Activated naive CD4-positive, alpha-beta T cell treated with anti-CD3 and anti-CD28 coated beads, Interleukin-2, amount 10 ng/mL, durations not matched to agents 7 days and 5 days (primary cell): ENCODE measurements at regions not wholly inside any gene's neighbourhood (a gene's known extent, or its start where the extent isn't known, plus 50 kb on each side); places are given as distances from the start of the nearest gene placed in this dataset.

ENCODE experiments used
- CTCF ChIA-PET: fragments of 350-600 bp; sonication (Branson Sonifier 250); formaldehyde crosslinking; loops from one replicate; lab custom pipeline; 2021; ENCODE audit warnings: antibody characterized with exemption; lab: Charles Lee
- DNase-seq: peaks from one replicate; pipeline ENCODE4 v3.0.0-alpha.2; 2020
- H3K27ac Mint-ChIP-seq: one replicate; pipeline ENCODE4 v1.8.0; 2021; ENCODE audit warnings: mild to moderate bottlenecking, moderate library complexity, mixed read lengths
- H3K27me3 Mint-ChIP-seq: one replicate; pipeline ENCODE4 v1.8.0; 2021; ENCODE audit warnings: mild to moderate bottlenecking, mixed read lengths
- H3K36me3 Mint-ChIP-seq: one replicate; pipeline ENCODE4 v1.8.0; 2021; ENCODE audit warnings: mixed read lengths
- H3K4me1 Mint-ChIP-seq: one replicate; pipeline ENCODE4 v1.8.0; 2021; ENCODE audit warnings: mixed read lengths
- H3K4me3 Mint-ChIP-seq: one replicate; pipeline ENCODE4 v1.8.0; 2021; ENCODE audit warnings: mild to moderate bottlenecking, moderate library complexity, mixed read lengths
- H3K9me3 Mint-ChIP-seq: one replicate; pipeline ENCODE4 v1.8.0; 2021; ENCODE audit warnings: mixed read lengths

DNA sequence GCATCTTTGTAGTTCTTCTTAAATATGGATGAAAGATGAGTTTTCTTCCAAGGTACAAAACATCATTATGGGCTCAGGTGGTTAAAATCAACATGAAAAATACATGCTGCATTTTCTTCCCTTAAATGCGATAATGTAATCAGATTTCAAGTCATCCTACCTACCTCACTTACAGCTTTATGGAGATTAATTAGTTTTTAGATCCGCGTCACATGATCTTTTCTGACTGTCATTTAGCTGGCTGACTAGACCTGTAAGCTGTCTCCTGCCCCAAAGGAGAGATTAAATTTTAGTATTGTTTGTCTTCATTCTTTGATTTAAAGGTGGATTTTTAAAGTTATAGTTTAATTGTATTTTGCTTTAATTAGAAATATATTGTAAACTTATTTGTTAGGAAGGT is 678.0 kb upstream of the ZEB2 start:
- H3K9me3 Mint-ChIP-seq = no peaks in the 10 kb centered on the region
- no peak overlapping the region for H3K4me3 Mint-ChIP-seq
- DNase-seq = no peak
- no peak overlapping the region for H3K27ac Mint-ChIP-seq
- CTCF ChIA-PET = no interaction called here
- no peaks in the 10 kb centered on the region for H3K36me3 Mint-ChIP-seq
- no peaks in the 10 kb centered on the region for H3K27me3 Mint-ChIP-seq
- H3K4me1 Mint-ChIP-seq = no peaks in the 10 kb centered on the region

GRCh38 chr2:145194673-145195072 is 674.8 kb upstream of the ZEB2 start:
- no peak overlapping the region for H3K4me3 Mint-ChIP-seq
- no peak overlapping the region for H3K27ac Mint-ChIP-seq
- H3K9me3 Mint-ChIP-seq = no peaks in the 10 kb centered on the region
- no peak for DNase-seq
- H3K4me1 Mint-ChIP-seq = no peaks in the 10 kb centered on the region
- CTCF ChIA-PET = no interaction called here
- H3K27me3 Mint-ChIP-seq = no peaks in the 10 kb centered on the region
- H3K36me3 Mint-ChIP-seq = no peaks in the 10 kb centered on the region

GRCh38 chr2:145190031-145190703 is 670.2 kb upstream of the ZEB2 start:
- H3K9me3 Mint-ChIP-seq = no peaks in the 10 kb centered on the region
- CTCF ChIA-PET = no interaction called here
- H3K4me1 Mint-ChIP-seq = no peaks in the 10 kb centered on the region
- no peak overlapping the region for H3K27ac Mint-ChIP-seq
- no peaks in the 10 kb centered on the region for H3K36me3 Mint-ChIP-seq
- H3K27me3 Mint-ChIP-seq = no peaks in the 10 kb centered on the region
- H3K4me3 Mint-ChIP-seq = no peak overlapping the region
- no peak for DNase-seq

DNA sequence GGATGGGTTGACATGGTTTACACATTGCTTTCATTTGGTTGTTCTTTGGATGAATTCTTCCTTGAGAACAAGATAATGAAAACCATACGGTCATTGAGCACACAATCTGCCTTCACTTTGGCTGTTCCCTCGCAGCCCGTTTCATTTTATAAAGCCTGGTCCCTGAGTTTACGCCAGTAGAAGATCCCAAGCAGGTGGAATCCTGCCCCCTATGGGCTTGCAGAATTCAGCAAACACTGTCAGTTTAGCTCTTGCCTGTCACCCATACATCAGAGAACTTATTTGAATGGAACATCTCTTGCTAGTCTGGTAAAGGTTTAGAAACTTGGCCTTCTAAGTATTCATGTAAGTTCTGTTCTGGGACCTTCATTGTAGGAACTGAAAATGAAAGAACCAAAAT is 666.4 kb upstream of the ZEB2 start:
- Mint-ChIP-seq H3K4me3 (no peak overlapping the region), H3K36me3 (no peaks in the 10 kb centered on the region), H3K27ac (no peak overlapping the region), H3K27me3 (no peaks in the 10 kb centered on the region), H3K4me1 (no peaks in the 10 kb centered on the region), H3K9me3 (no peaks in the 10 kb centered on the region)
- CTCF ChIA-PET = no interaction called here
- no peak for DNase-seq

DNA sequence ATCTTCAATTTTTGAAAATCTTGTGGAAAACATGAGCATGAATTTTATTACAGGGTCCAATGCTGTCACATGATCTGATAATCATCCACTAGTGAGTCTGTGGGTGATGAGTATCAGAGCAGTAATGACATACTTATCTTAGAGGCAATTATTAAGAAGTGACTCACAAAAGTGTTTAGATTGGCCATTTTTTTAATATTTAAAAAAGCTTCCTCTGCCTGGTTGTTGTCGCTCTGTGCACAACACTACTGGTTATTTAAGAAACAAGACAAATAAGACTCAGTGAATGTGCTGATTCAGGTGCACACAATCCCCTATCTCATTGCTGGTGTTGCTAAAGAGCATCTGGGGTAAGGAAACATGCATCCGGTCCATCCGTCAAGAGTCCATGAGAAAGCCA is 665.8 kb upstream of the ZEB2 start:
- Mint-ChIP-seq H3K27me3 (no peaks in the 10 kb centered on the region), H3K4me3 (no peak overlapping the region), H3K9me3 (no peaks in the 10 kb centered on the region), H3K36me3 (no peaks in the 10 kb centered on the region), H3K27ac (no peak overlapping the region), H3K4me1 (no peaks in the 10 kb centered on the region)
- CTCF ChIA-PET = no interaction called here
- DNase-seq = no peak

DNA sequence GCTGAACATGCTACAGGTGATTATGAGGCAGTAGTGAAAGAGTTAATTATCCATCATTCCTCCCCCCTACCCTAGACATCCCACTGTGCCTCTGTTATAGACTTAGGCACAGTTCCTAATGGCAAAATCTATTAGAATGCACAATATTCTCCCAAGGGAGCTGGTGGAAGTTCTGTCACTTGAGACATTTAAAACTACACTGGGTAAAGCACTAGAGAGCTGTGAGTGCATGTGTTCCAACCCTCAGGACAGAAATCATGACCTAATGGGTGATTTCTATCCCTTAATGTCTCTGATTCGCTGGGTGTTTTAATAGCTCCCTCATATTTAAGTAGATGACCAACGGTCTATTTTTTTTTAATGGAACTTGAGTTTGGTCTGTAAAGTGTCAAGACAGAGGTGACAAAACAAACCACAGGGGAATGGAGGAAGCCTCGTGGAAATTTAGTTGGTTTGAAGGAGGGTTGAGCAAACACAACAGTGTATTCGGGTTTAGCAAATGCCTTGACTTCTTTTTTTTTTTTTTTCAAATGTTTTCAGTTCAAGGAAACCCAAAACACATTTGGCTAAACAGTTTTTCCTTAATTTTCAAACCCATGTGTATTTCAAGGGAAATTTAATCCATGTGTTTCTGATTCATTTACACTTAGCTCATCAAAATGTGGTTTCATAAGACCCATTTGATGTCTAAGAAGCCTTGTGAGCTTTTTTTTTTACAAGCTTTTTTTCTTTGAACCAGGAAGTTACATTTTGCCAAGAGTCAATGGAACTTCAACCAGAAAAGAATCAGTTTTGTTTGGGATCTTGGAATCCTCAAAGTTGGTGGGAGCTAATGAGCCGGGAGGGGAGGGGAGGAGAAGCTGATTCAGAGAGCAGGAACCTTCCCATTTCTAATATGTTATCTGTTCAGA is 665.1 kb upstream of the ZEB2 start:
- Mint-ChIP-seq H3K36me3 (no peaks in the 10 kb centered on the region), H3K9me3 (no peaks in the 10 kb centered on the region), H3K27ac (no peak overlapping the region), H3K4me3 (no peak overlapping the region), H3K27me3 (no peaks in the 10 kb centered on the region), H3K4me1 (no peaks in the 10 kb centered on the region)
- CTCF ChIA-PET = no interaction called here
- no peak for DNase-seq

DNA sequence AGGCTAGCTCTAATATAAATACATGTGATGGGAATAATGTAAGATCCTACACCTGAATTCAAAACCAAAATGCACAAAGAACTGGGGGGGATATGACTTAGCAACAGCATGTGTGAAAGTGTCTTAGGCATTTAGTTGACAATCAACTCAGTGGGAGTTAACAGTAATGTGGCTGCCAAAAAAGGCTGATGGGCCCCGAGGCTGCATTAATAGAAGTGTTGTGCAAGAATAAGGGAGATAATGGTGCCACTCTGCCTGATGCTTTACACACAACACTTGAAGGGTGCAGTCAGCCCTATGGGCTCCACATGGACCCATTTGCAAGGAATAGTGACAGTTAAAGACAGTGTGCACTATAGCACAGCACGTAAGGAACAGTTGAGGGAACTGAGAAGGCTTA is 649.4 kb upstream of the ZEB2 start:
- Mint-ChIP-seq H3K4me1 (no peaks in the 10 kb centered on the region), H3K27me3 (no peaks in the 10 kb centered on the region), H3K27ac (no peak overlapping the region), H3K36me3 (no peaks in the 10 kb centered on the region), H3K4me3 (no peak overlapping the region), H3K9me3 (no peaks in the 10 kb centered on the region)
- DNase-seq = no peak
- CTCF ChIA-PET = no interaction called here

- CTCF ChIA-PET = no interaction called here
- Mint-ChIP-seq H3K9me3 (no peaks in the 10 kb centered on the region), H3K4me3 (no peak overlapping the region), H3K27ac (no peak overlapping the region), H3K4me1 (no peaks in the 10 kb centered on the region), H3K36me3 (no peaks in the 10 kb centered on the region), H3K27me3 (no peaks in the 10 kb centered on the region)
- DNase-seq = no peak
Observed at GRCh38 chr2:145168091-145168490, 648.2 kb upstream of the ZEB2 start.

GRCh38 chr2:145166731-145167302 is 646.9 kb upstream of the ZEB2 start:
- no peak for DNase-seq
- no peak overlapping the region for H3K4me3 Mint-ChIP-seq
- H3K9me3 Mint-ChIP-seq = no peaks in the 10 kb centered on the region
- CTCF ChIA-PET = no interaction called here
- H3K4me1 Mint-ChIP-seq = no peaks in the 10 kb centered on the region
- no peaks in the 10 kb centered on the region for H3K27me3 Mint-ChIP-seq
- H3K36me3 Mint-ChIP-seq = no peaks in the 10 kb centered on the region
- H3K27ac Mint-ChIP-seq = no peak overlapping the region

GRCh38 chr2:145161656-145162055 is 641.7 kb upstream of the ZEB2 start:
- Mint-ChIP-seq H3K36me3 (no peaks in the 10 kb centered on the region), H3K9me3 (no peaks in the 10 kb centered on the region), H3K27ac (no peak overlapping the region), H3K4me1 (no peaks in the 10 kb centered on the region), H3K4me3 (no peak overlapping the region), H3K27me3 (no peaks in the 10 kb centered on the region)
- DNase-seq = no peak
- CTCF ChIA-PET = no interaction called here

DNA sequence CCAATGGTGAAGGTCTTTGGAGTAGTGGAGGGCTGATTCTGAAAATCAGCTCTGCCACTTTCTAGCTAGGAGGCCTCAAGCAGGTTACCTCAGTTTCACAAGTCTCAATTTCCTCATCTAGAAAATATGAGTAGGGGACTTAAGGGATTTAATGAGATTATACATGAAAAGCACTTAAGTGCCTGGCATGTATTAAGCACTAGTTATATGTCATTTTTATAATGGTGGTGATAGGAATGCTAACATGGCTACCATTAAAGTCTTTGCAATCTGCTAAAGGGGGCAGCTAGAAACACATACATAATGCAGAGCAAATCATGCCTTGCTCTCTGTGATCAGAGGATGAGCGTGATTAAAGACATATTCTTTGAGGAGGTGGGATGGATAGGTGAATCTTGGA is 640.9 kb upstream of the ZEB2 start:
- no peak for DNase-seq
- no peaks in the 10 kb centered on the region for H3K9me3 Mint-ChIP-seq
- CTCF ChIA-PET = no interaction called here
- H3K27me3 Mint-ChIP-seq = no peaks in the 10 kb centered on the region
- no peak overlapping the region for H3K4me3 Mint-ChIP-seq
- H3K4me1 Mint-ChIP-seq = no peaks in the 10 kb centered on the region
- no peak overlapping the region for H3K27ac Mint-ChIP-seq
- no peaks in the 10 kb centered on the region for H3K36me3 Mint-ChIP-seq

- no peaks in the 10 kb centered on the region for H3K4me1 Mint-ChIP-seq
- H3K27me3 Mint-ChIP-seq = no peaks in the 10 kb centered on the region
- no peak for DNase-seq
- CTCF ChIA-PET = no interaction called here
- no peaks in the 10 kb centered on the region for H3K9me3 Mint-ChIP-seq
- H3K4me3 Mint-ChIP-seq = no peak overlapping the region
- H3K27ac Mint-ChIP-seq = no peak overlapping the region
- no peaks in the 10 kb centered on the region for H3K36me3 Mint-ChIP-seq
Observed at GRCh38 chr2:145159676-145160075, 639.8 kb upstream of the ZEB2 start.

DNA sequence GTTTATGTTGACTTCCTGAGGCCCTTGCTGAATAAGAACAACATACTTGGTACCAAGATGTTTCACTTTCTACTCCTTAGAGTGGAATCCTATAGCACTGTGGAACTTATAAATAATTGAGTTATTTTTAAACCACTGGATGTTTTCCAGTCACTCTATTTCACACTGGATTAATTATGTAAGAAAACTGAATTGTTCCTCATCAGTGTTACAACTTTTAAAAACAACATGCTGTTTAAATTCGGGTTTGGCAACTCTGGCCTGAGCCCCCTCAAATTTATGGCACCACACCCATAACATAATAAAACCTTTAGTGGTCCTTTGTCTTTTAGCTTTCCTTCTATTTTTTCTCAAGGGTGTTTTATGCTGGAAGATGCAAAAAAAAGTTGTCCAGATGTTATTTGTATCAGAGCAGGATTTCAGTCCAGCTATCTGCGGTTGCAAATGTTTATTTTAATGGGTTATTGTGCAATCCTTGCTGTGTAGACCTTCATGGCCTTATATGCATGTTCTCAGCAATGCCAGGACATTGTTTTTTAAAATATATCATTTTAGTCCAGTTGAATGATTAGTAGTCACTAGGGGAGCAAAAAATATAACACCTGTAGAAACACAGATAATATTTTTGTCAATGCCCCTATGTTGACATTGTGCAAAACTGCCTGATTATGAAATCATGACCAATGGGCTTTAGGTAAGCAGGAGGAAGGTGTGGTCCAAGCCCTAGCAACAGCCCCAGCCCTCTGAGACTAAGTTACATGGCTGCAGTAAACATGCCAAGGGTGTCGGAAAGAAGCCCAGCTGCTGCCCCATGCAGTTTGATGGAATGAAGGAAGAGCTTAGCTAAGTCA is 638.0 kb upstream of the ZEB2 start:
- Mint-ChIP-seq H3K27me3 (no peaks in the 10 kb centered on the region), H3K27ac (no peak overlapping the region), H3K9me3 (no peaks in the 10 kb centered on the region), H3K4me3 (no peak overlapping the region), H3K36me3 (no peaks in the 10 kb centered on the region), H3K4me1 (no peaks in the 10 kb centered on the region)
- no peak for DNase-seq
- CTCF ChIA-PET = no interaction called here

DNA sequence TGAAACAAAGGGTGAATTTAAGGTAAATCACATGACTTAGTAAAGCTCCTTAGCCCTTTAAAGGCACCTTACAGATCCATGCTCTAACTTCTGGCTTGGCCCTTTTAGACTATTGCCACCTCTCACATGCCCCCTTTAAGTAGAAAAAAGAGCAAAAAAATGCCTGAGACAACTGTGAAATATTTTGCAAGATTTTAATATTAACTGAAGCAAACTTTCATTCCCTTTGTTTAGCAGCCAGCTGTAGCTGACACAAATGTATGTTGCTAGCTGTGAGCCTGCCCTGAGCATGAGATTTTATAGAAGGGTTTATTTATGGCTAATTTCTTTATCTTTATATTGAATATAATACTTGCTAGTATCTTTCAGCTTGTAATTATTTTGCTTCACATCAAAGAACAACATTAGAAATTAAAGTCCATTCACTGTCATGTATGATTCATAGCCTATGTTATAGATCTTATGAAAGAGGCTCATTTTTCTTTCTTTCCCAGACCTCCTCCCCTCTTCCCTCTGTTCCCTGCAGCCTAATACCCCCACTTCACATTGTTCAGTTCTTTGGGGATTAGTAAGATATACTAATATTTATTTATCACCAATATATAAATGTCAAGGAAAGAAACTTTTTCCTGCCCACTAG is 637.2 kb upstream of the ZEB2 start:
- H3K27ac Mint-ChIP-seq = no peak overlapping the region
- DNase-seq = no peak
- H3K9me3 Mint-ChIP-seq = no peaks in the 10 kb centered on the region
- no peak overlapping the region for H3K4me3 Mint-ChIP-seq
- H3K36me3 Mint-ChIP-seq = no peaks in the 10 kb centered on the region
- CTCF ChIA-PET = no interaction called here
- no peaks in the 10 kb centered on the region for H3K4me1 Mint-ChIP-seq
- no peaks in the 10 kb centered on the region for H3K27me3 Mint-ChIP-seq
